GM23338 (cell line): ENCODE measurements at regions not wholly inside any gene's neighbourhood (a gene's known extent, or its start where the extent isn't known, plus 50 kb on each side); places are given as distances from the start of the nearest gene placed in this dataset.

Experiments used
- CREB1 ChIP-seq: fragments of 250-450 bp; sonication (Bioruptor Pico); IDR thresholded peaks from 2 replicates; pipeline ENCODE4 v1.5.0; 2020; ENCODE audit warnings: low read depth, mild to moderate bottlenecking, moderate library complexity
- EZH2 ChIP-seq: fragments of 200-600 bp; sonication (generic); IDR thresholded peaks from one replicate; pipeline ENCODE4 v1.8.0; 2017; ENCODE audit warnings: antibody characterized with exemption, mild to moderate bottlenecking, low read depth; ENCODE audit not compliant: unreplicated experiment
- EZH2phosphoT487 ChIP-seq: fragments of 200-600 bp; sonication (generic); IDR thresholded peaks from one replicate; pipeline ENCODE4 v1.8.1; 2018; ENCODE audit warnings: antibody characterized with exemption; ENCODE audit not compliant: unreplicated experiment
- JUNB ChIP-seq: IDR thresholded peaks from one replicate; pipeline ENCODE4 v1.6.1; 2016; ENCODE audit warnings: antibody characterized with exemption; ENCODE audit not compliant: unreplicated experiment
- POLR2AphosphoS5 ChIP-seq: IDR thresholded peaks from 2 replicates; pipeline ENCODE4 v1.6.1; 2016; ENCODE audit warnings: antibody characterized with exemption, low read depth
- STAT1 ChIP-seq: IDR thresholded peaks from one replicate; pipeline ENCODE4 v1.6.1; 2016; ENCODE audit warnings: antibody characterized with exemption; ENCODE audit not compliant: unreplicated experiment
- ZNF114 ChIP-seq: fragments of 250-450 bp; sonication (Bioruptor Pico); IDR thresholded peaks from 2 replicates; pipeline ENCODE4 v1.5.0; 2020; ENCODE audit warnings: mild to moderate bottlenecking, moderate library complexity
- ZNF331 ChIP-seq: fragments of 250-450 bp; sonication (Bioruptor Pico); IDR thresholded peaks from 2 replicates; pipeline ENCODE4 v1.5.0; 2020; ENCODE audit warnings: low read depth, mild to moderate bottlenecking, moderate library complexity
- TF ChIP-seq, protein P1 (sequence below), 2 experiments: fragments of 200-600 bp in 1 of 2; sonication (generic) in 1 of 2; conservative IDR thresholded peaks; 2 replicates each; pipeline versions ENCODE4 v1.5.1 to v1.6.1; 2016 to 2017; ENCODE audit warnings: antibody characterized with exemption in 2 of 2, low read depth in 2 of 2, mild to moderate bottlenecking in 2 of 2, moderate library complexity in 1 of 2
- TF ChIP-seq, protein P2 (sequence below): IDR thresholded peaks from one replicate; pipeline ENCODE4 v1.6.1; 2018; ENCODE audit warnings: antibody characterized with exemption; ENCODE audit not compliant: unreplicated experiment

- TF ChIP-seq, protein P1, sequence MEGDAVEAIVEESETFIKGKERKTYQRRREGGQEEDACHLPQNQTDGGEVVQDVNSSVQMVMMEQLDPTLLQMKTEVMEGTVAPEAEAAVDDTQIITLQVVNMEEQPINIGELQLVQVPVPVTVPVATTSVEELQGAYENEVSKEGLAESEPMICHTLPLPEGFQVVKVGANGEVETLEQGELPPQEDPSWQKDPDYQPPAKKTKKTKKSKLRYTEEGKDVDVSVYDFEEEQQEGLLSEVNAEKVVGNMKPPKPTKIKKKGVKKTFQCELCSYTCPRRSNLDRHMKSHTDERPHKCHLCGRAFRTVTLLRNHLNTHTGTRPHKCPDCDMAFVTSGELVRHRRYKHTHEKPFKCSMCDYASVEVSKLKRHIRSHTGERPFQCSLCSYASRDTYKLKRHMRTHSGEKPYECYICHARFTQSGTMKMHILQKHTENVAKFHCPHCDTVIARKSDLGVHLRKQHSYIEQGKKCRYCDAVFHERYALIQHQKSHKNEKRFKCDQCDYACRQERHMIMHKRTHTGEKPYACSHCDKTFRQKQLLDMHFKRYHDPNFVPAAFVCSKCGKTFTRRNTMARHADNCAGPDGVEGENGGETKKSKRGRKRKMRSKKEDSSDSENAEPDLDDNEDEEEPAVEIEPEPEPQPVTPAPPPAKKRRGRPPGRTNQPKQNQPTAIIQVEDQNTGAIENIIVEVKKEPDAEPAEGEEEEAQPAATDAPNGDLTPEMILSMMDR (conservative IDR thresholded peaks at IDR 0.05; ENCODE audit: low read depth in 2 of 2): no peak
- no peak for TF ChIP-seq POLR2AphosphoS5
- TF ChIP-seq CREB1 (CRISPR knock-in tag): no peak
- no peak for TF ChIP-seq EZH2
- TF ChIP-seq EZH2phosphoT487: no peak
- TF ChIP-seq JUNB: no peak
- TF ChIP-seq, protein P2, sequence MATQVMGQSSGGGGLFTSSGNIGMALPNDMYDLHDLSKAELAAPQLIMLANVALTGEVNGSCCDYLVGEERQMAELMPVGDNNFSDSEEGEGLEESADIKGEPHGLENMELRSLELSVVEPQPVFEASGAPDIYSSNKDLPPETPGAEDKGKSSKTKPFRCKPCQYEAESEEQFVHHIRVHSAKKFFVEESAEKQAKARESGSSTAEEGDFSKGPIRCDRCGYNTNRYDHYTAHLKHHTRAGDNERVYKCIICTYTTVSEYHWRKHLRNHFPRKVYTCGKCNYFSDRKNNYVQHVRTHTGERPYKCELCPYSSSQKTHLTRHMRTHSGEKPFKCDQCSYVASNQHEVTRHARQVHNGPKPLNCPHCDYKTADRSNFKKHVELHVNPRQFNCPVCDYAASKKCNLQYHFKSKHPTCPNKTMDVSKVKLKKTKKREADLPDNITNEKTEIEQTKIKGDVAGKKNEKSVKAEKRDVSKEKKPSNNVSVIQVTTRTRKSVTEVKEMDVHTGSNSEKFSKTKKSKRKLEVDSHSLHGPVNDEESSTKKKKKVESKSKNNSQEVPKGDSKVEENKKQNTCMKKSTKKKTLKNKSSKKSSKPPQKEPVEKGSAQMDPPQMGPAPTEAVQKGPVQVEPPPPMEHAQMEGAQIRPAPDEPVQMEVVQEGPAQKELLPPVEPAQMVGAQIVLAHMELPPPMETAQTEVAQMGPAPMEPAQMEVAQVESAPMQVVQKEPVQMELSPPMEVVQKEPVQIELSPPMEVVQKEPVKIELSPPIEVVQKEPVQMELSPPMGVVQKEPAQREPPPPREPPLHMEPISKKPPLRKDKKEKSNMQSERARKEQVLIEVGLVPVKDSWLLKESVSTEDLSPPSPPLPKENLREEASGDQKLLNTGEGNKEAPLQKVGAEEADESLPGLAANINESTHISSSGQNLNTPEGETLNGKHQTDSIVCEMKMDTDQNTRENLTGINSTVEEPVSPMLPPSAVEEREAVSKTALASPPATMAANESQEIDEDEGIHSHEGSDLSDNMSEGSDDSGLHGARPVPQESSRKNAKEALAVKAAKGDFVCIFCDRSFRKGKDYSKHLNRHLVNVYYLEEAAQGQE: no peak
- no peak for TF ChIP-seq STAT1
- TF ChIP-seq ZNF331: no peak
- TF ChIP-seq ZNF114 (CRISPR knock-in tag): no peak
These were observed 296.7 kb upstream of the CASK start for GRCh38 chrX:42220083-42220482.
